ENCODE measurements at regions not wholly inside any gene's neighbourhood (a gene's known extent, or its start where the extent isn't known, plus 50 kb on each side); places are given as distances from the start of the nearest gene placed in this dataset.
"Not testable (repeated sequence)": the region's sequence is repeated elsewhere in the genome, so short reads cannot be mapped to it uniquely, and the experiment has no call there.

GRCh38 chr1:228662007-228662689 is 73.1 kb upstream of the RHOU start:
- H4K20me1 ChIP-seq (ENCODE audit: insufficient read depth, low read length); H3K56ac ChIP-seq (ENCODE audit: extremely low read depth, insufficient read depth, low read length); H3K9me1 ChIP-seq (ENCODE audit: insufficient read depth, low read length); in situ Hi-C loops (cut with MboI; ENCODE audit: low sequenced_read_pairs); H3K36me3 ChIP-seq (ENCODE audit: control insufficient read depth, insufficient read depth, low read length); H3K79me1 ChIP-seq (ENCODE audit: low read depth in 1 of 2, low read length in 2 of 2); BruUV-seq (replicated peaks); H2AK5ac ChIP-seq (ENCODE audit: low read depth, low read length); H3K4me2 ChIP-seq (ENCODE audit: low read depth, low read length); H3K9me3 ChIP-seq (ENCODE audit: control insufficient read depth, insufficient read depth, low read length); dilution Hi-C loops (cut with HindIII; ENCODE audit: low sequenced_read_pairs, unreplicated experiment); H4K5ac ChIP-seq (ENCODE audit: low read depth, low read length); H2AK9ac ChIP-seq (replicated peaks; ENCODE audit: low read depth, low read length, poor library complexity); DNase-seq; H2AFZ ChIP-seq (replicated peaks; ENCODE audit: low read length, poor library complexity); H4K91ac ChIP-seq (ENCODE audit: insufficient read depth, low read depth, low read length); H3K4me1 ChIP-seq (ENCODE audit: control insufficient read depth, insufficient read depth, low read length); H2BK120ac ChIP-seq (ENCODE audit: low read depth, low read length); POLR2A ChIA-PET (ENCODE audit: unreplicated experiment); H2BK20ac ChIP-seq (ENCODE audit: low read depth, low read length); H3K14ac ChIP-seq (replicated peaks; ENCODE audit: low read depth, low read length); H3K4ac ChIP-seq (ENCODE audit: low read depth, low read length); ATAC-seq (ENCODE audit: low read depth); H3K23ac ChIP-seq (ENCODE audit: low read depth, low read length); H2BK5ac ChIP-seq (ENCODE audit: low read depth, low read length, poor library complexity, severe bottlenecking); intact Hi-C loops (cut with micrococcal nuclease); H3K27ac ChIP-seq (ENCODE audit: insufficient read depth, low read length); H2BK15ac ChIP-seq (ENCODE audit: low read depth, low read length); H3K18ac ChIP-seq (ENCODE audit: low read depth, low read length); H3K4me3 ChIP-seq (ENCODE audit: insufficient read depth, low read depth, low read length); H4K8ac ChIP-seq (ENCODE audit: low read depth in 2 of 2, low read length in 2 of 2); H3K9ac ChIP-seq (ENCODE audit: low read depth, low read length); H3K27me3 ChIP-seq (ENCODE audit: control insufficient read depth, insufficient read depth, low read length): not testable (repeated sequence)
- CTCF ChIA-PET = interaction anchor here (0.6 kb wide), 1 partner anchor 1518 kb away, joined by 3 read pairs; no protein-coding TSS in a partner anchor
- no CpG with 5 or more reads among the region's 5 CpGs for WGBS, 2 experiments (ENCODE audit: extremely low coverage in 2 of 2, insufficient read length in 1 of 2)
